Nephron (organoid): ENCODE measurements at regions not wholly inside any gene's neighbourhood (a gene's known extent, or its start where the extent isn't known, plus 50 kb on each side); places are given as distances from the start of the nearest gene placed in this dataset.
A peak's percentile ranks its signal among the peaks of the same experiment; 100 is the strongest.
"Not testable (repeated sequence)": the region's sequence is repeated elsewhere in the genome, so short reads cannot be mapped to it uniquely, and the experiment has no call there.

Experiments used
- H3K27ac Mint-ChIP-seq, 3 experiments: 2 replicates each; pipeline ENCODE4 v1.8.0; 2020; ENCODE audit warnings: mixed read lengths in 3 of 3, mild to moderate bottlenecking in 2 of 3, moderate library complexity in 1 of 3
- H3K27me3 Mint-ChIP-seq: 2 replicates; pipeline ENCODE4 v1.8.0; 2021; ENCODE audit warnings: low read depth, mild to moderate bottlenecking, moderate library complexity, mixed read lengths
- H3K36me3 Mint-ChIP-seq: 2 replicates; pipeline ENCODE4 v1.8.0; 2020; ENCODE audit warnings: low read depth, mixed read lengths
- H3K4me1 Mint-ChIP-seq: 2 replicates; pipeline ENCODE4 v1.8.0; 2020; ENCODE audit warnings: mixed read lengths
- H3K4me3 Mint-ChIP-seq, 3 experiments: 2 replicates each; pipeline ENCODE4 v1.8.0; 2020; ENCODE audit warnings: mild to moderate bottlenecking in 3 of 3, mixed read lengths in 3 of 3, moderate library complexity in 2 of 3
- H3K9me3 Mint-ChIP-seq: 2 replicates; pipeline ENCODE4 v1.8.0; 2020; ENCODE audit warnings: mixed read lengths
- TF ChIP-seq, protein P1 (sequence below), 3 experiments: fragments of 200-600 bp; sonication (generic); IDR thresholded peaks; one replicate each; pipeline ENCODE4 v1.5.0; 2021; ENCODE audit warnings: antibody characterized with exemption in 3 of 3; ENCODE audit not compliant: unreplicated experiment in 3 of 3

GRCh38 chr15:95699578-95699977 lies 630.9 kb upstream of the NR2F2 start:
- no peaks in the 10 kb centered on the region for H3K4me1 Mint-ChIP-seq
- no peaks in the 10 kb centered on the region for H3K27me3 Mint-ChIP-seq
- no peak overlapping the region for H3K4me3 Mint-ChIP-seq
- TF ChIP-seq, protein P1, sequence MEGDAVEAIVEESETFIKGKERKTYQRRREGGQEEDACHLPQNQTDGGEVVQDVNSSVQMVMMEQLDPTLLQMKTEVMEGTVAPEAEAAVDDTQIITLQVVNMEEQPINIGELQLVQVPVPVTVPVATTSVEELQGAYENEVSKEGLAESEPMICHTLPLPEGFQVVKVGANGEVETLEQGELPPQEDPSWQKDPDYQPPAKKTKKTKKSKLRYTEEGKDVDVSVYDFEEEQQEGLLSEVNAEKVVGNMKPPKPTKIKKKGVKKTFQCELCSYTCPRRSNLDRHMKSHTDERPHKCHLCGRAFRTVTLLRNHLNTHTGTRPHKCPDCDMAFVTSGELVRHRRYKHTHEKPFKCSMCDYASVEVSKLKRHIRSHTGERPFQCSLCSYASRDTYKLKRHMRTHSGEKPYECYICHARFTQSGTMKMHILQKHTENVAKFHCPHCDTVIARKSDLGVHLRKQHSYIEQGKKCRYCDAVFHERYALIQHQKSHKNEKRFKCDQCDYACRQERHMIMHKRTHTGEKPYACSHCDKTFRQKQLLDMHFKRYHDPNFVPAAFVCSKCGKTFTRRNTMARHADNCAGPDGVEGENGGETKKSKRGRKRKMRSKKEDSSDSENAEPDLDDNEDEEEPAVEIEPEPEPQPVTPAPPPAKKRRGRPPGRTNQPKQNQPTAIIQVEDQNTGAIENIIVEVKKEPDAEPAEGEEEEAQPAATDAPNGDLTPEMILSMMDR (IDR thresholded peaks at IDR 0.05; ENCODE audit: unreplicated experiment in 3 of 3), result no peak
- H3K9me3 Mint-ChIP-seq, result peaks cover 63% of the 10 kb centered on the region
- peaks cover 28% of the 10 kb centered on the region for H3K36me3 Mint-ChIP-seq
- H3K27ac Mint-ChIP-seq, result no peak overlapping the region

- H3K27ac Mint-ChIP-seq, H3K27me3 Mint-ChIP-seq, H3K4me1 Mint-ChIP-seq, H3K4me3 Mint-ChIP-seq: not testable (repeated sequence)
- H3K36me3 Mint-ChIP-seq, result peaks cover 22% of the 10 kb centered on the region
- peaks cover 65% of the 10 kb centered on the region for H3K9me3 Mint-ChIP-seq
These were observed 629.8 kb upstream of the NR2F2 start for GRCh38 chr15:95700692-95701091.

GRCh38 chr15:95701410-95701809 lies 629.1 kb upstream of the NR2F2 start:
- Mint-ChIP-seq H3K27me3 (no peaks in the 10 kb centered on the region), H3K4me3 (no peak overlapping the region), H3K27ac (no peak overlapping the region), H3K4me1 (no peaks in the 10 kb centered on the region), H3K9me3 (peaks cover 67% of the 10 kb centered on the region), H3K36me3 (peaks cover 22% of the 10 kb centered on the region)
- TF ChIP-seq, protein P1 (IDR thresholded peaks at IDR 0.05; ENCODE audit: unreplicated experiment in 3 of 3), result no peak

DNA sequence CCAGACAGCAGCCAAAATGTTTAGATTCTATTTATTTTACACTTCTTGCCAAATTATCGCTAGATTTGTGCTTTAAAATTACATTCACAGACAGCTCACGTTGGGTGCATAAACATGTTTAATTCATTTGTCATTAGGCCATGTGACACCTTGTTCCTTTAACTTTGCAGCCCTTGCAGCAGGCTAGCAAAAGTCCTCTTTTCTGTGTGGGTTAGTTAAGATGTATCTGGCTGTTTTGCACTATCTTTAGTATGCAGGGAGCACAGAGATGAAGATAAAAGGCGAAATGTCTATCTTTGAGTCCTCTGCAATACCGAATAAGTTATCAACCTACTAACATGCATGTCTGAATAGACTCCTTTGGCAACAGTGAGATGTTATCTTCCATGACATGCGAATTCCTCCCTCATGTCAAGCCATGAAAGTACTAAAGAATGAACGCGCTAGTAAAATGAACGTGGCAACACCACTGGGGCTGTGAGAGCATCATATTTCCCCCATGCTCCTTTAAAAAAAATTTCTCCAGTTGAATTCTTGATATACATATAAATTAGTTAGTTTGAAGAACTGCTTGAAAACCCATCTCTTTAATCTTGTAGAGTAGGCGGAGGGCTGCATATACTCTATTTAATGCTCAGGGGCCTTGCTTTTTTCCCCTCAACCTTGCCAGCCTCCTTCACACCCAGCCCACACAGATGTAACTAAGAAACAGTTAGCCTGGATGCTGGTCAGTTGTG lies 620.4 kb upstream of the NR2F2 start:
- Mint-ChIP-seq H3K4me1 (peaks cover 34% of the 10 kb centered on the region), H3K36me3 (no peaks in the 10 kb centered on the region), H3K27me3 (no peaks in the 10 kb centered on the region), H3K4me3 (no peak overlapping the region), H3K9me3 (peaks cover 8% of the 10 kb centered on the region), H3K27ac (peak overlapping the region in 2 of 3 experiments; percentile 86 to 88)
- TF ChIP-seq, protein P1 (IDR thresholded peaks at IDR 0.05; ENCODE audit: unreplicated experiment in 3 of 3), result no peak

- Mint-ChIP-seq H3K4me1 (peaks cover 57% of the 10 kb centered on the region), H3K27me3 (no peaks in the 10 kb centered on the region), H3K9me3 (no peaks in the 10 kb centered on the region), H3K36me3 (no peaks in the 10 kb centered on the region), H3K4me3 (no peak overlapping the region), H3K27ac (peak overlapping the region; percentile 65 to 87 (median 83))
- TF ChIP-seq, protein P1 (IDR thresholded peaks at IDR 0.05; ENCODE audit: unreplicated experiment in 3 of 3), result no peak
These were observed 617.7 kb upstream of the NR2F2 start for GRCh38 chr15:95712785-95713184.

- TF ChIP-seq, protein P1 (IDR thresholded peaks at IDR 0.05; ENCODE audit: unreplicated experiment in 3 of 3), result no peak
- Mint-ChIP-seq H3K36me3 (no peaks in the 10 kb centered on the region), H3K27me3 (no peaks in the 10 kb centered on the region), H3K4me1 (peaks cover 56% of the 10 kb centered on the region), H3K9me3 (no peaks in the 10 kb centered on the region), H3K27ac (peak overlapping the region; percentile 65 to 87 (median 83)), H3K4me3 (no peak overlapping the region)
These were observed 617.2 kb upstream of the NR2F2 start for GRCh38 chr15:95713324-95713723.
